ENCODE measurements at regions not wholly inside any gene's neighbourhood (a gene's known extent, or its start where the extent isn't known, plus 50 kb on each side); places are given as distances from the start of the nearest gene placed in this dataset.

- no peaks in the 10 kb centered on the region for H3K36me3 ChIP-seq (ENCODE audit: control insufficient read depth, insufficient read depth, low read length)
- no peak overlapping the region for H3K4me3 ChIP-seq (ENCODE audit: low read depth, low read length)
Observed at GRCh38 chr17:31692027-31692426, 167.0 kb downstream of the COPRS start.

GRCh38 chr17:31691251-31691905, 167.7 kb downstream of the COPRS start:
- no peak for DNase-seq (ENCODE audit: low read depth)
- no peak overlapping the region for H3K4me3 ChIP-seq (ENCODE audit: low read depth, low read length)
- no peak for TF ChIP-seq CTCF (IDR thresholded peaks at IDR 0.05; ENCODE audit: insufficient read depth, low read length, poor library complexity, severe bottlenecking)
- H3K36me3 ChIP-seq (ENCODE audit: control insufficient read depth, insufficient read depth, low read length) = no peaks in the 10 kb centered on the region
- peaks cover 3% of the 10 kb centered on the region for H3K27me3 ChIP-seq (ENCODE audit: control insufficient read depth, insufficient read depth, low read length)

More at GRCh38 chr17:31692027-31692426, 167.0 kb downstream of the COPRS start:
- TF ChIP-seq CTCF (IDR thresholded peaks at IDR 0.05; ENCODE audit: insufficient read depth, low read length, poor library complexity, severe bottlenecking) = no peak
- peaks cover 3% of the 10 kb centered on the region for H3K27me3 ChIP-seq (ENCODE audit: control insufficient read depth, insufficient read depth, low read length)
- no peak for DNase-seq (ENCODE audit: low read depth)

DNA sequence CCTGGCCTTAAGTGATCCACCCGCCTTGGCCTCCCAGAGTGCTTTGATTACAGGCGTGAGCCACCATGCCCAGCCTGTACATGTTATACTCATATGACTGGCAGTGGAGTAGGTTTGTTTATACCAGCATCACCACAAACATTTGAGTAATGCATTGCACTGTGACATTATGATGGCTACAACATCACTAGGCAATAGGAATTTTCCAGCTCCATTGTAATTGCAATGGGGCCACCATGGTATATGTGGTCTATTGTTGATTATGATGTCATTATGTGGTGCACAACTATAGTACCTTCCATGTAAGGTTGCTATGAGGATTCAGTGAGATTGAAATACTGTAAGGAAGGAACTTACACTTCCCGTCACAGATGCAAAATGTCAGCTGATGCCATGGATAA, 168.9 kb downstream of the COPRS start:
- Histone ChIP-seq H3K36me3 (ENCODE audit: control insufficient read depth, insufficient read depth, low read length) (no peaks in the 10 kb centered on the region), H3K27me3 (ENCODE audit: control insufficient read depth, insufficient read depth, low read length) (peaks cover 3% of the 10 kb centered on the region), H3K4me3 (ENCODE audit: low read depth, low read length) (no peak overlapping the region)
- no peak for TF ChIP-seq CTCF (IDR thresholded peaks at IDR 0.05; ENCODE audit: insufficient read depth, low read length, poor library complexity, severe bottlenecking)
- no peak for DNase-seq (ENCODE audit: low read depth)

GRCh38 chr17:31688701-31689100, 170.3 kb downstream of the COPRS start:
- no peak overlapping the region for H3K4me3 ChIP-seq (ENCODE audit: low read depth, low read length)
- no peaks in the 10 kb centered on the region for H3K36me3 ChIP-seq (ENCODE audit: control insufficient read depth, insufficient read depth, low read length)
- peaks cover 4% of the 10 kb centered on the region for H3K27me3 ChIP-seq (ENCODE audit: control insufficient read depth, insufficient read depth, low read length)
- no peak for TF ChIP-seq CTCF (IDR thresholded peaks at IDR 0.05; ENCODE audit: insufficient read depth, low read length, poor library complexity, severe bottlenecking)
- no peak for DNase-seq (ENCODE audit: low read depth)

DNA sequence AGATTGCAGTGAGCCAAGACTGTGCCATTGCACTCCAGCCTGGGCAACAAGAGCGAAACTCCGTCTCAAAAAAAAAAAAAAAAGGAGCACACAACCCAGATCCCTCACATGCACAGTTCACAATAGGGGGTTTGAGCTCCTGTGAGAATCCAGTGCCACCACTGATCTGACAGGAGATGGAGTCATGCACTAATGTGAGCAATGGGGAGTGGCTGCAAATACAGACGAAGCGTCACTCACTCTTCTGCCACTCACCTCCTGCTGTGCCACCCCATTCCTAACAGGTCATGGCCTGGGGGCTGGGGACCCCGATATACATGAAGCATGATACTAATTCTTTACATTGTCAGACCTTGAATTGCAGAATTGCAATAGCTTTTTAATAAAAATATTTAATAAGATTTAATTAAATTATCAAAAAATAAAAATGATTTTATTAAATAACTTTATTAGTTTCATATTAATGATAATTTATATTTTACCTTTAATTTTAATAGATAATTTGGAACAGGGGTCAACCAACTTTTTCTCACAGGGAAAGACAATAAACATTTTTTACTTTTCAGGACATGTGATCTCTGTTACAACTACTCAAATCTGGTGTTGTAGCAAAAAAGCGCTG, 171.4 kb downstream of the COPRS start:
- DNase-seq (ENCODE audit: low read depth) = no peak
- no peak for TF ChIP-seq CTCF (IDR thresholded peaks at IDR 0.05; ENCODE audit: insufficient read depth, low read length, poor library complexity, severe bottlenecking)

DNA sequence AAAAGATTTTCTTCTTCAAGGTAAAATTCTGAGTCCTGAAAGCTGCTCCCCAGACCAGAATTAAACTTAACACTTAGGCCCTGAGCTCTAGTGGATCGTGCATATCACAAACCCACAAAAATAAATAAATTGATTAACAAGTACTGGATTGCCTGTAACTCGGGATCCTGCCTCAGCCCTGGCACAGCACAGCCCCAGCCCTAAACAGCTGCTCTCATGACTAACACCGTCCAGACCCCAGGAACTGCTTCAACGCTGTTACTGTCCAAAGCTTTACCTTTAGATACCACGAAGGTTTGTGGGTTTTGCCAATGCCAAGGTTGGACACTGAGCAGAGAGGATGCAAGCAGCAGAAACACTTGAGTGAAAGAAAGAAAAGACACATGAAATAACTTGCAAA, 172.5 kb downstream of the COPRS start:
- no peak for TF ChIP-seq CTCF (IDR thresholded peaks at IDR 0.05; ENCODE audit: insufficient read depth, low read length, poor library complexity, severe bottlenecking)
- no peak overlapping the region for H3K4me3 ChIP-seq (ENCODE audit: low read depth, low read length)
- no peaks in the 10 kb centered on the region for H3K36me3 ChIP-seq (ENCODE audit: control insufficient read depth, insufficient read depth, low read length)
- no peak for DNase-seq (ENCODE audit: low read depth)
- peaks cover 2% of the 10 kb centered on the region for H3K27me3 ChIP-seq (ENCODE audit: control insufficient read depth, insufficient read depth, low read length)

More for the DNA sequence above, 171.4 kb downstream of the COPRS start:
- H3K4me3 ChIP-seq (ENCODE audit: low read depth, low read length) = no peak overlapping the region
- H3K27me3 ChIP-seq (ENCODE audit: control insufficient read depth, insufficient read depth, low read length) = peaks cover 2% of the 10 kb centered on the region
- no peaks in the 10 kb centered on the region for H3K36me3 ChIP-seq (ENCODE audit: control insufficient read depth, insufficient read depth, low read length)
